Activated naive CD4-positive, alpha-beta T cell treated with anti-CD3 and anti-CD28 coated beads, Interleukin-2, amount 10 ng/mL, durations not matched to agents 7 days and 5 days (primary cell): ENCODE measurements at regions not wholly inside any gene's neighbourhood (a gene's known extent, or its start where the extent isn't known, plus 50 kb on each side); places are given as distances from the start of the nearest gene placed in this dataset.

Experiments used
- CTCF ChIA-PET: fragments of 350-600 bp; sonication (Branson Sonifier 250); formaldehyde crosslinking; loops from one replicate; lab custom pipeline; 2021; ENCODE audit warnings: antibody characterized with exemption; lab: Charles Lee
- DNase-seq: peaks from one replicate; pipeline ENCODE4 v3.0.0-alpha.2; 2020
- H3K27ac Mint-ChIP-seq: one replicate; pipeline ENCODE4 v1.8.0; 2021; ENCODE audit warnings: mild to moderate bottlenecking, moderate library complexity, mixed read lengths
- H3K27me3 Mint-ChIP-seq: one replicate; pipeline ENCODE4 v1.8.0; 2021; ENCODE audit warnings: mild to moderate bottlenecking, mixed read lengths
- H3K36me3 Mint-ChIP-seq: one replicate; pipeline ENCODE4 v1.8.0; 2021; ENCODE audit warnings: mixed read lengths
- H3K4me1 Mint-ChIP-seq: one replicate; pipeline ENCODE4 v1.8.0; 2021; ENCODE audit warnings: mixed read lengths
- H3K4me3 Mint-ChIP-seq: one replicate; pipeline ENCODE4 v1.8.0; 2021; ENCODE audit warnings: mild to moderate bottlenecking, moderate library complexity, mixed read lengths
- H3K9me3 Mint-ChIP-seq: one replicate; pipeline ENCODE4 v1.8.0; 2021; ENCODE audit warnings: mixed read lengths

- CTCF ChIA-PET: no interaction called here
- no peaks in the 10 kb centered on the region for H3K4me1 Mint-ChIP-seq
- no peak overlapping the region for H3K4me3 Mint-ChIP-seq
- H3K27me3 Mint-ChIP-seq: peaks cover 7% of the 10 kb centered on the region
- no peaks in the 10 kb centered on the region for H3K9me3 Mint-ChIP-seq
- H3K36me3 Mint-ChIP-seq: no peaks in the 10 kb centered on the region
- DNase-seq: no peak
- H3K27ac Mint-ChIP-seq: no peak overlapping the region
Observed at GRCh38 chr2:143909577-143910353, 610.2 kb downstream of the ZEB2 start.

GRCh38 chr2:143908843-143909242, 611.1 kb downstream of the ZEB2 start:
- no peak for DNase-seq
- no peak overlapping the region for H3K4me3 Mint-ChIP-seq
- H3K27ac Mint-ChIP-seq: no peak overlapping the region
- no peaks in the 10 kb centered on the region for H3K36me3 Mint-ChIP-seq
- no peaks in the 10 kb centered on the region for H3K9me3 Mint-ChIP-seq
- peaks cover 7% of the 10 kb centered on the region for H3K27me3 Mint-ChIP-seq
- no peaks in the 10 kb centered on the region for H3K4me1 Mint-ChIP-seq
- CTCF ChIA-PET: no interaction called here

GRCh38 chr2:143907801-143908200, 612.1 kb downstream of the ZEB2 start:
- H3K4me1 Mint-ChIP-seq: no peaks in the 10 kb centered on the region
- H3K27ac Mint-ChIP-seq: no peak overlapping the region
- DNase-seq: no peak
- CTCF ChIA-PET: no interaction called here
- H3K27me3 Mint-ChIP-seq: peaks cover 11% of the 10 kb centered on the region
- no peaks in the 10 kb centered on the region for H3K36me3 Mint-ChIP-seq
- H3K4me3 Mint-ChIP-seq: no peak overlapping the region
- no peaks in the 10 kb centered on the region for H3K9me3 Mint-ChIP-seq

- H3K36me3 Mint-ChIP-seq: no peaks in the 10 kb centered on the region
- CTCF ChIA-PET: no interaction called here
- no peaks in the 10 kb centered on the region for H3K9me3 Mint-ChIP-seq
- H3K27ac Mint-ChIP-seq: no peak overlapping the region
- H3K27me3 Mint-ChIP-seq: peaks cover 11% of the 10 kb centered on the region
- no peaks in the 10 kb centered on the region for H3K4me1 Mint-ChIP-seq
- no peak for DNase-seq
- no peak overlapping the region for H3K4me3 Mint-ChIP-seq
Observed at GRCh38 chr2:143906850-143907249, 613.1 kb downstream of the ZEB2 start.

- CTCF ChIA-PET: no interaction called here
- no peaks in the 10 kb centered on the region for H3K4me1 Mint-ChIP-seq
Observed at GRCh38 chr2:143905587-143905986, 614.3 kb downstream of the ZEB2 start.

GRCh38 chr2:143903172-143903856, 616.6 kb downstream of the ZEB2 start:
- Mint-ChIP-seq H3K4me3 (no peak overlapping the region), H3K27me3 (peaks cover 10% of the 10 kb centered on the region), H3K9me3 (no peaks in the 10 kb centered on the region), H3K4me1 (no peaks in the 10 kb centered on the region), H3K27ac (no peak overlapping the region), H3K36me3 (no peaks in the 10 kb centered on the region)
- CTCF ChIA-PET: no interaction called here
- DNase-seq: no peak

More at GRCh38 chr2:143905587-143905986, 614.3 kb downstream of the ZEB2 start:
- Mint-ChIP-seq H3K27ac (no peak overlapping the region), H3K36me3 (no peaks in the 10 kb centered on the region), H3K4me3 (no peak overlapping the region), H3K9me3 (no peaks in the 10 kb centered on the region), H3K27me3 (peaks cover 11% of the 10 kb centered on the region)
- no peak for DNase-seq

GRCh38 chr2:143901185-143901842, 618.6 kb downstream of the ZEB2 start:
- H3K4me1 Mint-ChIP-seq: no peaks in the 10 kb centered on the region
- DNase-seq: no peak

GRCh38 chr2:143899987-143900386, 619.9 kb downstream of the ZEB2 start:
- H3K4me1 Mint-ChIP-seq: no peaks in the 10 kb centered on the region
- H3K27ac Mint-ChIP-seq: no peak overlapping the region
- no peaks in the 10 kb centered on the region for H3K9me3 Mint-ChIP-seq
- H3K36me3 Mint-ChIP-seq: no peaks in the 10 kb centered on the region
- H3K4me3 Mint-ChIP-seq: no peak overlapping the region
- CTCF ChIA-PET: no interaction called here
- DNase-seq: no peak
- peaks cover 7% of the 10 kb centered on the region for H3K27me3 Mint-ChIP-seq

More at GRCh38 chr2:143901185-143901842, 618.6 kb downstream of the ZEB2 start:
- CTCF ChIA-PET: no interaction called here
- H3K27ac Mint-ChIP-seq: no peak overlapping the region
- H3K36me3 Mint-ChIP-seq: no peaks in the 10 kb centered on the region
- no peaks in the 10 kb centered on the region for H3K9me3 Mint-ChIP-seq
- peaks cover 7% of the 10 kb centered on the region for H3K27me3 Mint-ChIP-seq
- no peak overlapping the region for H3K4me3 Mint-ChIP-seq

GRCh38 chr2:143893371-143893770, 626.5 kb downstream of the ZEB2 start:
- Mint-ChIP-seq H3K27me3 (no peaks in the 10 kb centered on the region), H3K27ac (no peak overlapping the region), H3K36me3 (no peaks in the 10 kb centered on the region), H3K4me3 (no peak overlapping the region), H3K9me3 (no peaks in the 10 kb centered on the region), H3K4me1 (no peaks in the 10 kb centered on the region)
- no peak for DNase-seq
- CTCF ChIA-PET: no interaction called here

GRCh38 chr2:143891879-143892308, 628.0 kb downstream of the ZEB2 start:
- H3K27ac Mint-ChIP-seq: no peak overlapping the region

GRCh38 chr2:143890798-143891197, 629.1 kb downstream of the ZEB2 start:
- H3K4me3 Mint-ChIP-seq: no peak overlapping the region
- H3K36me3 Mint-ChIP-seq: no peaks in the 10 kb centered on the region

More at GRCh38 chr2:143891879-143892308, 628.0 kb downstream of the ZEB2 start:
- H3K9me3 Mint-ChIP-seq: no peaks in the 10 kb centered on the region
- no peaks in the 10 kb centered on the region for H3K36me3 Mint-ChIP-seq
- no peaks in the 10 kb centered on the region for H3K27me3 Mint-ChIP-seq
- no peak overlapping the region for H3K4me3 Mint-ChIP-seq
- no peak for DNase-seq
- CTCF ChIA-PET: no interaction called here
- H3K4me1 Mint-ChIP-seq: no peaks in the 10 kb centered on the region

GRCh38 chr2:143889216-143889615, 630.7 kb downstream of the ZEB2 start:
- DNase-seq: no peak
- H3K4me1 Mint-ChIP-seq: no peaks in the 10 kb centered on the region
- H3K9me3 Mint-ChIP-seq: no peaks in the 10 kb centered on the region
- H3K27me3 Mint-ChIP-seq: no peaks in the 10 kb centered on the region
- H3K36me3 Mint-ChIP-seq: no peaks in the 10 kb centered on the region
- CTCF ChIA-PET: no interaction called here
- H3K27ac Mint-ChIP-seq: no peak overlapping the region
- no peak overlapping the region for H3K4me3 Mint-ChIP-seq

More at GRCh38 chr2:143890798-143891197, 629.1 kb downstream of the ZEB2 start:
- Mint-ChIP-seq H3K27me3 (no peaks in the 10 kb centered on the region), H3K4me1 (no peaks in the 10 kb centered on the region), H3K27ac (no peak overlapping the region), H3K9me3 (no peaks in the 10 kb centered on the region)
- CTCF ChIA-PET: no interaction called here
- no peak for DNase-seq

GRCh38 chr2:143885461-143885860, 634.5 kb downstream of the ZEB2 start:
- no peak overlapping the region for H3K27ac Mint-ChIP-seq
- H3K4me3 Mint-ChIP-seq: no peak overlapping the region
- H3K36me3 Mint-ChIP-seq: no peaks in the 10 kb centered on the region
- CTCF ChIA-PET: no interaction called here
- no peak for DNase-seq
- H3K27me3 Mint-ChIP-seq: no peaks in the 10 kb centered on the region
- H3K4me1 Mint-ChIP-seq: no peaks in the 10 kb centered on the region
- no peaks in the 10 kb centered on the region for H3K9me3 Mint-ChIP-seq

GRCh38 chr2:143881246-143881645, 638.7 kb downstream of the ZEB2 start:
- H3K4me3 Mint-ChIP-seq: no peak overlapping the region
- no peak for DNase-seq
- CTCF ChIA-PET: no interaction called here
- H3K9me3 Mint-ChIP-seq: no peaks in the 10 kb centered on the region
- H3K4me1 Mint-ChIP-seq: no peaks in the 10 kb centered on the region
- no peak overlapping the region for H3K27ac Mint-ChIP-seq
- no peaks in the 10 kb centered on the region for H3K27me3 Mint-ChIP-seq
- H3K36me3 Mint-ChIP-seq: no peaks in the 10 kb centered on the region
